SH-SY5Y (cell line): ENCODE measurements at regions not wholly inside any gene's neighbourhood (a gene's known extent, or its start where the extent isn't known, plus 50 kb on each side); places are given as distances from the start of the nearest gene placed in this dataset.

Source experiments
- GATA2 ChIP-seq: IDR thresholded peaks from 2 replicates; pipeline ENCODE4 v1.6.1; 2011; ENCODE audit warnings: mild to moderate bottlenecking, low read depth, low read length
- GATA3 ChIP-seq: IDR thresholded peaks from 2 replicates; pipeline ENCODE4 v1.6.1; 2011; ENCODE audit warnings: low read depth, mild to moderate bottlenecking, low read length, moderate library complexity

GRCh38 chr2:235199128-235199527 is 247.3 kb downstream of the SH3BP4 start:
- TF ChIP-seq GATA2 (no peak), GATA3 (no peak)
